ENCODE measurements at regions not wholly inside any gene's neighbourhood (a gene's known extent, or its start where the extent isn't known, plus 50 kb on each side); places are given as distances from the start of the nearest gene placed in this dataset.

- H3K4me3 ChIP-seq (ENCODE audit: low read depth, low read length) = no peak overlapping the region
- DNase-seq (ENCODE audit: low read depth) = no peak
- TF ChIP-seq CTCF (IDR thresholded peaks at IDR 0.05; ENCODE audit: insufficient read depth, low read depth, low read length, missing control alignments) = no peak
These were observed 689.0 kb upstream of the FZD8 start for GRCh38 chr10:36331121-36331520.

- no peak overlapping the region for H3K4me3 ChIP-seq (ENCODE audit: low read depth, low read length)
- no peak for DNase-seq (ENCODE audit: low read depth)
- TF ChIP-seq CTCF (IDR thresholded peaks at IDR 0.05; ENCODE audit: insufficient read depth, low read depth, low read length, missing control alignments) = no peak
These were observed 683.7 kb upstream of the FZD8 start for GRCh38 chr10:36325815-36326214.

- TF ChIP-seq CTCF (IDR thresholded peaks at IDR 0.05; ENCODE audit: insufficient read depth, low read depth, low read length, missing control alignments) = no peak
- no peak for DNase-seq (ENCODE audit: low read depth)
- no peak overlapping the region for H3K4me3 ChIP-seq (ENCODE audit: low read depth, low read length)
These were observed 682.7 kb upstream of the FZD8 start for GRCh38 chr10:36324831-36325230.

- DNase-seq (ENCODE audit: low read depth) = no peak
These were observed 671.0 kb upstream of the FZD8 start for GRCh38 chr10:36313142-36313541.

GRCh38 chr10:36303896-36304295 lies 661.8 kb upstream of the FZD8 start:
- no peak for DNase-seq (ENCODE audit: low read depth)
- no peak overlapping the region for H3K4me3 ChIP-seq (ENCODE audit: low read depth, low read length)
- TF ChIP-seq CTCF (IDR thresholded peaks at IDR 0.05; ENCODE audit: insufficient read depth, low read depth, low read length, missing control alignments) = no peak

More at GRCh38 chr10:36313142-36313541, 671.0 kb upstream of the FZD8 start:
- TF ChIP-seq CTCF (IDR thresholded peaks at IDR 0.05; ENCODE audit: insufficient read depth, low read depth, low read length, missing control alignments) = no peak
- no peak overlapping the region for H3K4me3 ChIP-seq (ENCODE audit: low read depth, low read length)

GRCh38 chr10:36302086-36302485 lies 660.0 kb upstream of the FZD8 start:
- DNase-seq (ENCODE audit: low read depth) = no peak
- TF ChIP-seq CTCF (IDR thresholded peaks at IDR 0.05; ENCODE audit: insufficient read depth, low read depth, low read length, missing control alignments) = no peak
- no peak overlapping the region for H3K4me3 ChIP-seq (ENCODE audit: low read depth, low read length)

- no peak overlapping the region for H3K4me3 ChIP-seq (ENCODE audit: low read depth, low read length)
- no peak for TF ChIP-seq CTCF (IDR thresholded peaks at IDR 0.05; ENCODE audit: insufficient read depth, low read depth, low read length, missing control alignments)
- DNase-seq (ENCODE audit: low read depth) = no peak
These were observed 659.4 kb upstream of the FZD8 start for GRCh38 chr10:36301539-36301938.
